ENCODE measurements at regions not wholly inside any gene's neighbourhood (a gene's known extent, or its start where the extent isn't known, plus 50 kb on each side); places are given as distances from the start of the nearest gene placed in this dataset.

DNA sequence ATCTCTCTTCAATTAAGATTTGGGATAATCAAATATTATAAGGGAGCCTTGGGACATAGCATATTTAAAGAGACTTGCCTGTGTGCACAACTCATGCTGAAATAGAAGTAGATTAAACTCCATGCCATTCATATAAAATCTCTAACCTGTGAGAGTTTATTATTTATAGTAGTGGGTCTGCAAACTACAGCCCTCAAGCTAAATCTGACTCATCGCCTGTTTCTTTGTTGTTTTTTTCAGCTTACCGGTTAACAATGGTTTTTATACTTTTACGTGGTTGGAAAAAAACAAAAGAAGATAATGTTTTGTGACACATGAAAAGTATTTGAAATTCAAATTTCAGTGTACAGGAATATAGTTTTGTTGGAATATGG is 61.9 kb upstream of the GHR start:
- H3K9me3 Mint-ChIP-seq: peaks cover 11% of the 10 kb centered on the region
- TF ChIP-seq, protein P1, sequence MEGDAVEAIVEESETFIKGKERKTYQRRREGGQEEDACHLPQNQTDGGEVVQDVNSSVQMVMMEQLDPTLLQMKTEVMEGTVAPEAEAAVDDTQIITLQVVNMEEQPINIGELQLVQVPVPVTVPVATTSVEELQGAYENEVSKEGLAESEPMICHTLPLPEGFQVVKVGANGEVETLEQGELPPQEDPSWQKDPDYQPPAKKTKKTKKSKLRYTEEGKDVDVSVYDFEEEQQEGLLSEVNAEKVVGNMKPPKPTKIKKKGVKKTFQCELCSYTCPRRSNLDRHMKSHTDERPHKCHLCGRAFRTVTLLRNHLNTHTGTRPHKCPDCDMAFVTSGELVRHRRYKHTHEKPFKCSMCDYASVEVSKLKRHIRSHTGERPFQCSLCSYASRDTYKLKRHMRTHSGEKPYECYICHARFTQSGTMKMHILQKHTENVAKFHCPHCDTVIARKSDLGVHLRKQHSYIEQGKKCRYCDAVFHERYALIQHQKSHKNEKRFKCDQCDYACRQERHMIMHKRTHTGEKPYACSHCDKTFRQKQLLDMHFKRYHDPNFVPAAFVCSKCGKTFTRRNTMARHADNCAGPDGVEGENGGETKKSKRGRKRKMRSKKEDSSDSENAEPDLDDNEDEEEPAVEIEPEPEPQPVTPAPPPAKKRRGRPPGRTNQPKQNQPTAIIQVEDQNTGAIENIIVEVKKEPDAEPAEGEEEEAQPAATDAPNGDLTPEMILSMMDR (IDR thresholded peaks at IDR 0.05): no peak
- no peaks in the 10 kb centered on the region for H3K36me3 Mint-ChIP-seq (ENCODE audit: low read depth)
- DNase-seq: no peak
- H3K27ac Mint-ChIP-seq: no peak overlapping the region
- no peak overlapping the region for H3K4me3 Mint-ChIP-seq
- H3K4me1 Mint-ChIP-seq: no peaks in the 10 kb centered on the region
- no peaks in the 10 kb centered on the region for H3K27me3 Mint-ChIP-seq (ENCODE audit: low read depth, poor library complexity)

DNA sequence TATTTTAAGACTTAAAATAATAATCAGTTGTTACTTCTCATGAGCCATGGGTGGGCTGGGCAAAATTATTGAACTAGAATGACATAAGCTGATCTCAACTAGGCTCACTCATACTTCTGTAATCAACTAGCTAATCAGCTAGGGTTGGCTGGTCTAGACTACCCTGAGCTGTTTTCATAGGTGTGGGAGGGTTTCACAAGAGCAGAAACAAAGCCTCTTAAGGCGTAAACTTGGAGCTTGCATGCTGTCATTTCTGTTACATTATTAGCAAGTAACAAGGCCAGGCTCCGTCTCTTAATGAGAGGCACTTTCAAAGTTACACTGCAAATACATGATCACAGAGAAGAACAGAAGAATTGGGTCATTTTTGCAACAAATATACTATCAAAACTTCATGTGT is 57.2 kb upstream of the GHR start:
- H3K4me1 Mint-ChIP-seq: no peaks in the 10 kb centered on the region
- H3K36me3 Mint-ChIP-seq (ENCODE audit: low read depth): no peaks in the 10 kb centered on the region
- no peak overlapping the region for H3K27ac Mint-ChIP-seq
- TF ChIP-seq, protein P1 (IDR thresholded peaks at IDR 0.05): no peak
- H3K27me3 Mint-ChIP-seq (ENCODE audit: low read depth, poor library complexity): no peaks in the 10 kb centered on the region
- no peak overlapping the region for H3K4me3 Mint-ChIP-seq
- DNase-seq: no peak
- H3K9me3 Mint-ChIP-seq: no peaks in the 10 kb centered on the region
